ENCODE measurements at regions not wholly inside any gene's neighbourhood (a gene's known extent, or its start where the extent isn't known, plus 50 kb on each side); places are given as distances from the start of the nearest gene placed in this dataset.

DNA sequence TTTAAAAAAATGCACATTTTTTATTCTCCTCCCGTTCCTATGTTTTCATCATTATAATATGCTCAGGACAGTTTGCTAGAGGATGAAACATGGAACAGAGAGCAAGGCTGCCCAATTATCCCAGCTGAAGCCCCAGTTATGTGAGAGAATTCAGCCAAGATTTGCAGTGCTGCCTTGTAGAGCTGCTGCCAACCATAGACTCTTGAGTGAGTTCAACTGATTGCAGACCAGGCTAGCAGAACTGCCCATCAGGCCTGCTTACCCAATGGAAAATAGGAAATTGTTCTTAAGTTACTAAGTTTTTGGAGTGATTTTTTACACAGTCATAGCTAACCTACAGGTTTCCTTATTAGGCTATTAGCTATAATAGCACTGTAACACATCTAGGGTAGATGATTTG, 128.7 kb upstream of the VGLL2 start:
- TF ChIP-seq CTCF (IDR thresholded peaks at IDR 0.05; ENCODE audit: borderline replicate concordance) = no peak
- Histone ChIP-seq H3K4me1 (peaks cover 28% of the 10 kb centered on the region), H3K36me3 (no peaks in the 10 kb centered on the region), H3K4me3 (no peak overlapping the region), H3K9me3 (replicated peaks) (no peaks in the 10 kb centered on the region), H3K27ac (replicated peaks) (peak overlapping the region; percentile 56), H3K27me3 (ENCODE audit: low read depth) (no peaks in the 10 kb centered on the region)
- intact Hi-C loops (cut with micrococcal nuclease) = no loop called here
- DNase-seq = no peak

- no peak for DNase-seq
- no peak for TF ChIP-seq CTCF (IDR thresholded peaks at IDR 0.05; ENCODE audit: borderline replicate concordance)
- intact Hi-C loops (cut with micrococcal nuclease) = no loop called here
- H3K27me3 ChIP-seq (ENCODE audit: low read depth) = no peaks in the 10 kb centered on the region
- H3K4me1 ChIP-seq = peaks cover 28% of the 10 kb centered on the region
- H3K36me3 ChIP-seq = no peaks in the 10 kb centered on the region
- no peak overlapping the region for H3K4me3 ChIP-seq
- H3K27ac ChIP-seq (replicated peaks) = peak overlapping the region; percentile 56
- no peaks in the 10 kb centered on the region for H3K9me3 ChIP-seq (replicated peaks)
These were observed 127.6 kb upstream of the VGLL2 start for GRCh38 chr6:117137711-117138110.

GRCh38 chr6:117138425-117138824, 126.9 kb upstream of the VGLL2 start:
- H3K4me1 ChIP-seq = peaks cover 31% of the 10 kb centered on the region
- DNase-seq = no peak
- no peaks in the 10 kb centered on the region for H3K9me3 ChIP-seq (replicated peaks)
- no peak for TF ChIP-seq CTCF (IDR thresholded peaks at IDR 0.05; ENCODE audit: borderline replicate concordance)
- no peaks in the 10 kb centered on the region for H3K36me3 ChIP-seq
- no peak overlapping the region for H3K4me3 ChIP-seq
- H3K27ac ChIP-seq (replicated peaks) = peak overlapping the region; percentile 56
- no peaks in the 10 kb centered on the region for H3K27me3 ChIP-seq (ENCODE audit: low read depth)
- intact Hi-C loops (cut with micrococcal nuclease) = no loop called here

DNA sequence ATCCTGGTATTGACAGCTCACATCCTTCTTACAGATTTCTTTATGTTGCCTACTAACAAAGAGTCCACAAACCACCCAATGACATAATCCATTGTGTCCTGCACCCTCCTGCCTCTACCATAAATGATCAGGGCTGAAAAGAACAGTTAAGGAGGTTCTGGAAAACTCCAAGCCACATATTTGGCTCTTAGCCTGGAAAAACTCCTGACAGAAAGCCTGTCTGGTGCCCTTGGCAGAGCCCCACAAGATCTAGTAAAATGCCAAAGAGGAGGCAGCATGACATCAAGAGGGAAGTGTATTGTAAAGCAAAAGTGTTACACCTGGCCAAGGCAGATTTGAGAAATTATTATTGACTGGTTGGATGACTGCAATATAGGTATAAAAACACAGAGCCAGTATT, 126.4 kb upstream of the VGLL2 start:
- H3K4me1 ChIP-seq = peaks cover 31% of the 10 kb centered on the region
- intact Hi-C loops (cut with micrococcal nuclease) = no loop called here
- peak overlapping the region; percentile 56 for H3K27ac ChIP-seq (replicated peaks)
- no peaks in the 10 kb centered on the region for H3K36me3 ChIP-seq
- DNase-seq = no peak
- H3K4me3 ChIP-seq = no peak overlapping the region
- no peaks in the 10 kb centered on the region for H3K9me3 ChIP-seq (replicated peaks)
- TF ChIP-seq CTCF (IDR thresholded peaks at IDR 0.05; ENCODE audit: borderline replicate concordance) = no peak
- H3K27me3 ChIP-seq (ENCODE audit: low read depth) = no peaks in the 10 kb centered on the region

DNA sequence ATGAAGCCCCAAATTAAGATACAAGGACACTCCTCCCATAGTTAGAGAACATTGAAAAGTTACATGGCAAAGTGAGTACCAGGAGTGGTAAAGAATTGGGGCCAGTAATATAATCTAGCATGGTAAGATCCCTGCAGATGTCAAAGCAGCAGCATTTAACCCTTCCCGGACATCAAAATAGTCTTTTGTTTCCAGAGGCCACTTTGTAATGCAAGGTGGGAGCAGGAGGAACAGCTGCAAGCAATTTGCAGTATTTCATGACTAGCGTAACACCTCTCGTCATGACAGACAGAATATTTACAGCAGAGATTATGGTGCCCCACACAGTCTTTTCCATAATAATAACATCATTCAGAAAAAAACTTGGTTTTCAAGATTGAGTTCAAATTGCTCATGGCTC, 123.2 kb upstream of the VGLL2 start:
- no peaks in the 10 kb centered on the region for H3K27me3 ChIP-seq (ENCODE audit: low read depth)
- peaks cover 8% of the 10 kb centered on the region for H3K9me3 ChIP-seq (replicated peaks)
- no peak overlapping the region for H3K4me3 ChIP-seq
- no peak for TF ChIP-seq CTCF (IDR thresholded peaks at IDR 0.05; ENCODE audit: borderline replicate concordance)
- peak overlapping the region; percentile 61 for H3K27ac ChIP-seq (replicated peaks)
- DNase-seq = no peak
- intact Hi-C loops (cut with micrococcal nuclease) = no loop called here
- peaks cover 23% of the 10 kb centered on the region for H3K4me1 ChIP-seq
- no peaks in the 10 kb centered on the region for H3K36me3 ChIP-seq

DNA sequence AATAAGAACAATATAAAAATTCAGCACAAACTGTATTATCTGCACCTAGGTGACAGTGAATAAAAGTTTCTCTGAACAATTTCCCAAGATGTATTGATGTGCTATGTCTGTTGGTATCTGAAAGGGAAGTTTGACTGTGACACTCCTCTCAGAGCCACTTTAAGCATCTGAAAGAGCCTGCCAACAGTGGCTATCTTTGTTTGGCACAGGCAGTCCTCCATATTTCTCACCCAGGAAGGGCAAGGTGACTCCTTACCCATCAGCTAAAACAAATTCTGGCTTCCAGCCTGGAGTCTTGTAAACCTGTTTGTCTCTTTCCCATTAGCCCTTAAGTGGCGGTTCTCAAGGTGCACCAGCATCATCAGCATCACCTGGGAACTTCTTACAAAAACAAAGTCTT, 122.4 kb upstream of the VGLL2 start:
- H3K27ac ChIP-seq (replicated peaks) = peak overlapping the region; percentile 61
- DNase-seq = no peak
- intact Hi-C loops (cut with micrococcal nuclease) = no loop called here
- H3K4me3 ChIP-seq = no peak overlapping the region
- H3K27me3 ChIP-seq (ENCODE audit: low read depth) = no peaks in the 10 kb centered on the region
- TF ChIP-seq CTCF (IDR thresholded peaks at IDR 0.05; ENCODE audit: borderline replicate concordance) = no peak
- H3K9me3 ChIP-seq (replicated peaks) = peaks cover 8% of the 10 kb centered on the region
- peaks cover 23% of the 10 kb centered on the region for H3K4me1 ChIP-seq
- no peaks in the 10 kb centered on the region for H3K36me3 ChIP-seq

Data from left ventricle myocardium inferior (tissue), 1 donor.